MM.1S (cell line): ENCODE measurements at regions not wholly inside any gene's neighbourhood (a gene's known extent, or its start where the extent isn't known, plus 50 kb on each side); places are given as distances from the start of the nearest gene placed in this dataset.

Experiments used
- DNase-seq: peaks from one replicate; pipeline ENCODE4 v3.0.0-alpha.2; 2015
- H2AFZ ChIP-seq: fragments of 300-600 bp; sonication (generic); 2 replicates; pipeline ENCODE4 v1.6.0; 2016; ENCODE audit warnings: antibody characterized with exemption, low read length
- H3F3A ChIP-seq: fragments of 300-600 bp; sonication (generic); 2 replicates; pipeline ENCODE4 v1.6.1; 2016; ENCODE audit warnings: mild to moderate bottlenecking, antibody characterized with exemption, low read length, moderate library complexity, mixed read lengths; ENCODE audit not compliant: insufficient read depth
- H3K27ac ChIP-seq: fragments of 300-600 bp; sonication (generic); 2 replicates; pipeline ENCODE4 v1.5.1; 2016; ENCODE audit warnings: mild to moderate bottlenecking, low read length
- H3K27me3 ChIP-seq: fragments of 300-600 bp; sonication (generic); replicated peaks from 2 replicates; pipeline ENCODE4 v1.6.0; 2016; ENCODE audit warnings: low read length; ENCODE audit not compliant: insufficient read depth
- H3K36me3 ChIP-seq: fragments of 300-600 bp; sonication (generic); replicated peaks from 2 replicates; pipeline ENCODE4 v1.6.1; 2016; ENCODE audit warnings: mild to moderate bottlenecking, low read length, mixed read lengths; ENCODE audit not compliant: insufficient read depth
- H3K4me1 ChIP-seq: fragments of 300-600 bp; sonication (generic); 2 replicates; pipeline ENCODE4 v1.6.1; 2016; ENCODE audit warnings: low read length, mixed read lengths
- H3K4me2 ChIP-seq: fragments of 300-600 bp; sonication (generic); 2 replicates; pipeline ENCODE4 v1.6.0; 2016; ENCODE audit warnings: low read depth, low read length
- H3K4me3 ChIP-seq: fragments of 300-600 bp; sonication (generic); 2 replicates; pipeline ENCODE4 v1.5.1; 2016; ENCODE audit warnings: low read length, mixed read lengths
- H3K79me2 ChIP-seq: fragments of 300-600 bp; sonication (generic); 2 replicates; pipeline ENCODE4 v1.6.1; 2016; ENCODE audit warnings: mixed run types, low read length, mixed read lengths
- H3K9ac ChIP-seq: fragments of 300-600 bp; sonication (generic); 2 replicates; pipeline ENCODE4 v1.6.1; 2016; ENCODE audit warnings: low read length, mixed read lengths
- H3K9me2 ChIP-seq: fragments of 300-600 bp; sonication (generic); replicated peaks from 2 replicates; pipeline ENCODE4 v1.6.1; 2016; ENCODE audit warnings: mild to moderate bottlenecking, low read length, mixed read lengths; ENCODE audit not compliant: insufficient read depth
- H3K9me3 ChIP-seq: fragments of 300-600 bp; sonication (generic); replicated peaks from 2 replicates; pipeline ENCODE4 v1.6.1; 2016; ENCODE audit warnings: mild to moderate bottlenecking, low read length, mixed read lengths; ENCODE audit not compliant: insufficient read depth
- H4K20me1 ChIP-seq: fragments of 300-600 bp; sonication (generic); 2 replicates; pipeline ENCODE4 v1.6.1; 2016; ENCODE audit warnings: mild to moderate bottlenecking, low read length, moderate library complexity, mixed read lengths; ENCODE audit not compliant: insufficient read depth
- EZH2 ChIP-seq: fragments of 300-600 bp; sonication (generic); optimal IDR thresholded peaks from 2 replicates; pipeline ENCODE3; 2017; ENCODE audit warnings: low read depth, mild to moderate bottlenecking, antibody characterized with exemption, low read length, mixed read lengths
- EZH2phosphoT487 ChIP-seq: fragments of 300-600 bp; sonication (generic); IDR thresholded peaks from 2 replicates; pipeline ENCODE4 v1.6.1; 2018; ENCODE audit warnings: antibody characterized with exemption, low read length
- TF ChIP-seq, protein P1 (sequence below): fragments of 300-600 bp; sonication (generic); IDR thresholded peaks from 2 replicates; pipeline ENCODE4 v1.5.1; 2016; ENCODE audit warnings: antibody characterized with exemption, low read length, mixed read lengths

DNA sequence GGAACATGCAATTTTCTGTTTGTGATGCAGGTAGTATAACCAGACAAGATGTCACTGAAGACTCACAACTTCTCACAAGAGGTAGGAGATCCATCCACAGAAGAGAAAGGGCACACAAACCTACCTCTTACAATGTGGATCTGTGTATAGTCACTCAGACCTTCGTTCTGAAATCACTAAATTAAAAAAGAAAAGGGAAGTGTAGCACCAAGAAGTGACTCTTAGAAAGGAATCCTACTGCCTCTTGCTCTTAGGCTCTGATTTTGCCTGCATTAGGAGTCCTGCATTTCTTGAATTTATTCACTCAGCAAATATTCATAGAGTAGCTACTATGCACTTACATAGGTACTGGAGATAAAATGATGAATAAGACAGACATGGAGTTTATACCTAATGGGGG, 347.6 kb downstream of the BMP4 start:
- Histone ChIP-seq H3K9me2 (no peaks in the 10 kb centered on the region), H4K20me1 (no peaks in the 10 kb centered on the region), H3F3A (peaks cover 10% of the 10 kb centered on the region; the same call in 1 of the 2 replicates), H3K27me3 (no peaks in the 10 kb centered on the region), H3K79me2 (no peaks in the 10 kb centered on the region), H2AFZ (peak overlapping the region; percentile 26; the same call in 1 of the 2 replicates), H3K4me2 (peak overlapping the region; percentile 55), H3K9me3 (no peaks in the 10 kb centered on the region), H3K27ac (peak overlapping the region; percentile 57; the same call in 1 of the 2 replicates), H3K4me3 (no peak overlapping the region), H3K36me3 (no peaks in the 10 kb centered on the region), H3K4me1 (peaks cover 22% of the 10 kb centered on the region), H3K9ac (no peak overlapping the region)
- no peak for TF ChIP-seq EZH2phosphoT487
- TF ChIP-seq EZH2 = no peak
- TF ChIP-seq, protein P1, sequence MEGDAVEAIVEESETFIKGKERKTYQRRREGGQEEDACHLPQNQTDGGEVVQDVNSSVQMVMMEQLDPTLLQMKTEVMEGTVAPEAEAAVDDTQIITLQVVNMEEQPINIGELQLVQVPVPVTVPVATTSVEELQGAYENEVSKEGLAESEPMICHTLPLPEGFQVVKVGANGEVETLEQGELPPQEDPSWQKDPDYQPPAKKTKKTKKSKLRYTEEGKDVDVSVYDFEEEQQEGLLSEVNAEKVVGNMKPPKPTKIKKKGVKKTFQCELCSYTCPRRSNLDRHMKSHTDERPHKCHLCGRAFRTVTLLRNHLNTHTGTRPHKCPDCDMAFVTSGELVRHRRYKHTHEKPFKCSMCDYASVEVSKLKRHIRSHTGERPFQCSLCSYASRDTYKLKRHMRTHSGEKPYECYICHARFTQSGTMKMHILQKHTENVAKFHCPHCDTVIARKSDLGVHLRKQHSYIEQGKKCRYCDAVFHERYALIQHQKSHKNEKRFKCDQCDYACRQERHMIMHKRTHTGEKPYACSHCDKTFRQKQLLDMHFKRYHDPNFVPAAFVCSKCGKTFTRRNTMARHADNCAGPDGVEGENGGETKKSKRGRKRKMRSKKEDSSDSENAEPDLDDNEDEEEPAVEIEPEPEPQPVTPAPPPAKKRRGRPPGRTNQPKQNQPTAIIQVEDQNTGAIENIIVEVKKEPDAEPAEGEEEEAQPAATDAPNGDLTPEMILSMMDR = no peak
- no peak for DNase-seq

DNA sequence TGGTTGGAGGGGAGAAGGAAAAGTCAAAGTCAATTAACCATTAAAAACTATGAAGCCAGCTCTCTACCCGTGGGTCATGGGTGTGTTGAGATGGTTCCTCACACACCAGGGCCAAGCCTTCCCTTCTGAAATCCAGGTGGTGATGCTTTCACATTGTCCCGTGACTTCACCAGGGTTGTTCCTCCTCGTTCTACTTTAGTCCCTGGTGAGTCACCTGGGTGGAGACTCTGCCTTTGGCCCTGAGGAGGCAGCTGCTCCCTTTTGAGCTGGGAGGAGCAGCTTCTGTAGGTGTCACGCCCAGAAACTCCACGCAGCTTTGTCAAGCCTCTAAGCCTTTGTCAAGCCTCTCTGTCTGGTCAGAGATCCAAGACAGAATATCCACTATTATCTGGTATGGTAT, 348.3 kb downstream of the BMP4 start:
- Histone ChIP-seq H4K20me1 (no peaks in the 10 kb centered on the region), H3K36me3 (no peaks in the 10 kb centered on the region), H3K27ac (peak overlapping the region; percentile 57), H3K79me2 (no peaks in the 10 kb centered on the region), H3K9ac (no peak overlapping the region), H3K9me3 (no peaks in the 10 kb centered on the region), H2AFZ (peak overlapping the region; percentile 26; the same call in 1 of the 2 replicates), H3K9me2 (no peaks in the 10 kb centered on the region), H3K4me1 (peaks cover 22% of the 10 kb centered on the region), H3F3A (peaks cover 10% of the 10 kb centered on the region; the same call in 1 of the 2 replicates), H3K4me3 (no peak overlapping the region), H3K27me3 (no peaks in the 10 kb centered on the region), H3K4me2 (peak overlapping the region; percentile 55)
- DNase-seq = peak; percentile 66
- TF ChIP-seq EZH2 (no peak), EZH2phosphoT487 (no peak)
- TF ChIP-seq, protein P1 = no peak

DNA sequence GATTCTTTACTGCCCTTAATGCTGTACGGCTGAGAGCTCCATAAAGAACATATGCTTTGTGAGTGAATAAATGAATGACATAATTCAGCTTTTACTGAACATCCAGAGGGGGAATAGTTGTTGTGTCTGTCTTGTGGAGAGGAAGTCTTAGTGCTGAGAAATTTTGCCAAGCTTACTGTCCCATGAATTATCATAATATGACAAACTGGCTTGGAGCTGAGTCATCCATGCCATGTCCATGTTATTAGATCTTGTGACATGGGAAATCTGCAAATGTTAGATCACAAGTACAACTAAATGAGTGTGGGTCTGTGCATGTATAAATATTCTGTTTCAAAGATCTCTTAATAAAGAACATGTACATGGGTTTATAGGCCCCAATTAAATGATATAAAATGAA, 350.4 kb downstream of the BMP4 start:
- Histone ChIP-seq H3K27me3 (no peaks in the 10 kb centered on the region), H3K4me1 (peaks cover 22% of the 10 kb centered on the region), H3K27ac (no peak overlapping the region), H3F3A (peaks cover 4% of the 10 kb centered on the region; the same call in 1 of the 2 replicates), H3K79me2 (no peaks in the 10 kb centered on the region), H2AFZ (no peak overlapping the region), H4K20me1 (no peaks in the 10 kb centered on the region), H3K36me3 (no peaks in the 10 kb centered on the region), H3K9ac (no peak overlapping the region), H3K9me2 (no peaks in the 10 kb centered on the region), H3K4me2 (no peak overlapping the region), H3K4me3 (no peak overlapping the region), H3K9me3 (no peaks in the 10 kb centered on the region)
- DNase-seq = no peak
- TF ChIP-seq EZH2 (no peak), EZH2phosphoT487 (no peak)
- TF ChIP-seq, protein P1 = no peak
